HG02678 (cell line): ENCODE measurements at regions not wholly inside any gene's neighbourhood (a gene's known extent, or its start where the extent isn't known, plus 50 kb on each side); places are given as distances from the start of the nearest gene placed in this dataset.
A peak's percentile ranks its signal among the peaks of the same experiment; 100 is the strongest.
"Not testable (repeated sequence)": the region's sequence is repeated elsewhere in the genome, so short reads cannot be mapped to it uniquely, and the experiment has no call there.

Experiments
- ATAC-seq: cut with Tn5 transposase; IDR thresholded peaks from one replicate; pipeline ENCODE4 v1.9.1; 2021; ENCODE audit warnings: mild to moderate bottlenecking, moderate library complexity; ENCODE audit not compliant: unreplicated experiment

DNA sequence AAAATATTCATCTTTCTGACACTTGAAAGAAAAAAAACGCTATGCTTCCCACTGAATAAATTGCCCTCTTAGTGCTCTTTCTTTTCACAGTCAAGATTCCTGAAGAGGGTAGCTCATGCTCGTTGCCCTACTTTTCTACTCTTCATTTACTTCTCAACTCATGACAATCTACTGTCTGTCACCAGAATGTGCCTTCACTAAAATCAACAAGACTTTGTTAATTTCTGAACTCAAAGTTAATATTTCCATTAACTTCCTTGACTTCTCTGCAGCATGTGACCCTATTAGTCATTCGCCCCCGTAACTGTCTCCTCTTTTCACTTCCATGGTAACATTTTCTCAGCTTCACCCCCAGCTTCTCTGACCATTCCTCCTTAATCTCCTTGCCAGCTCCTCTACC lies 98.9 kb upstream of the MAPRE2 start:
- ATAC-seq: no peak

DNA sequence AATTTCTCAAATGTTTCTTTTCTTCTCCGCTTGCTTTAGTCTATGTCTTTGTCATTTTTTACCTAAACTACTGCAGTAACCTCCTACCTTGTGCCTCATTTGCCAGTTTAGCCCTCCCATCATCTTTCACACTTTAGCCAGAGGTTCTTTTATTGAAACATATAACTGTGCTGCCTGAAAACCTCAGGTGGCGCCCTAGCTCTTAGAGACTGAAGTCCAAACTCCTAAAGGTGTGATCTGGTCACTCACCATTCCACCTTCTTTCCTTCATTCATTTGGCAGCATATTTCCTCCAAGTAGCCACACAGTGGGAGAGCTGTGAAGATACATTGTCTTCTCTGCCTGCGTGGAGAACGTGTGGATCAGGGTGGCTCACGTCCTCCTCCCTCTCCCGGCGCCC lies 98.2 kb upstream of the MAPRE2 start:
- ATAC-seq: no peak

- ATAC-seq: no peak
Observed at GRCh38 chr18:34943587-34943986, 97.6 kb upstream of the MAPRE2 start.

GRCh38 chr18:34947711-34948125 lies 93.5 kb upstream of the MAPRE2 start:
- ATAC-seq: no peak

DNA sequence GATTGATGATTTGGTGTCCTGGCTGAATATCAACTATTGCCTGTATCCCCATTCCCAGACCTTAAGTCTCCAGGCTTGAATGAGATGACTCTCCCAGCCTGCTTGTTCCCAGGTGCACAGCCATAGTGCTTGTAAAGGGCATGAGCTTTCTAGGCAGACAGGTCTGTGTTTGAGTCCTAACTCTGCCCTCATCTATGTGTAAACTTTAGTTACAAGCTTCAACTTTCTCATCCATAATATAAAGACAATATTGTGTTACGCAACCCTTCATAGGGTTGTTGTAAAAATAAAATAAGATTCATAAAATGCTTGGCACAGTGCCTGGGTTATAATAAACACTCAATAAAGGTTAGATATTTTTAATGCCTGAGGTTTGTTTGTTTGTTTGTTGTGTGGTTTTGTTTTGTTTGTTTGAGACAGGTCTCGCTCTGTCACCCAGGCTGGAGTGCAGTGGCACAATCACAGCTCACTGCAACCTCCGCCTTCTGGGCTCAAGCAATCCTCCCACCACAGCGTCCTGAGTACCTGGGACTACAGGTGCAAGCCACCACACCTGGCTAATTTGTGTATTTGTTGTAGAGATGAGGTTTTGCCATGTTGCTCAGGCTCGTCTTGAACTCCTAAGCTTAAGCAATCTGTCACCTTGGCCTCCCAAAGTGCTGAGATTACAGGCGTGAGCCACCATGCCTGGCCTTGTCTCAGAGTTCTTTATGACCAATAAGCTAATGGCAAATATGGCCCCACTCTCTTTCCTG lies 89.4 kb upstream of the MAPRE2 start:
- no peak for ATAC-seq

DNA sequence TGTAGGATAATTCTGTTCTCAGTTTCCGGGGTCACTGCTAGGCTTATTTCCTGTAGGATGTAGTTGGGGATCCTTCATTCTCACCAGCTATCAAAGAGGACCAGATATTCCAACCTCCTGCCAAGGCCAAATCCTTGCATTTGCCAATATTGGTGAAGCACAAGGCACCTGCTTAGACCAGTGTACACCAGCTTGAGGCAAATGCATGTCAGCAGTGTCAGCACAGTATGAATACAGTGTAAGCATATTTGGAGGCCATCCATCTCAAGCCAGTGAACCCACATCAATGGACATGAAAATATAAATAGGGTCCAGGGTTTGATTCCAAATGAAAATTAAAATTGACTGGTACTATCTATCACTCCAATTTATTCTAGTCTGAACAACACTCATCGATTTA lies 88.0 kb upstream of the MAPRE2 start:
- no peak for ATAC-seq

GRCh38 chr18:34955494-34955893 lies 85.7 kb upstream of the MAPRE2 start:
- ATAC-seq: not testable (repeated sequence)

- ATAC-seq: no peak
Observed at GRCh38 chr18:34956663-34957062, 84.5 kb upstream of the MAPRE2 start.

DNA sequence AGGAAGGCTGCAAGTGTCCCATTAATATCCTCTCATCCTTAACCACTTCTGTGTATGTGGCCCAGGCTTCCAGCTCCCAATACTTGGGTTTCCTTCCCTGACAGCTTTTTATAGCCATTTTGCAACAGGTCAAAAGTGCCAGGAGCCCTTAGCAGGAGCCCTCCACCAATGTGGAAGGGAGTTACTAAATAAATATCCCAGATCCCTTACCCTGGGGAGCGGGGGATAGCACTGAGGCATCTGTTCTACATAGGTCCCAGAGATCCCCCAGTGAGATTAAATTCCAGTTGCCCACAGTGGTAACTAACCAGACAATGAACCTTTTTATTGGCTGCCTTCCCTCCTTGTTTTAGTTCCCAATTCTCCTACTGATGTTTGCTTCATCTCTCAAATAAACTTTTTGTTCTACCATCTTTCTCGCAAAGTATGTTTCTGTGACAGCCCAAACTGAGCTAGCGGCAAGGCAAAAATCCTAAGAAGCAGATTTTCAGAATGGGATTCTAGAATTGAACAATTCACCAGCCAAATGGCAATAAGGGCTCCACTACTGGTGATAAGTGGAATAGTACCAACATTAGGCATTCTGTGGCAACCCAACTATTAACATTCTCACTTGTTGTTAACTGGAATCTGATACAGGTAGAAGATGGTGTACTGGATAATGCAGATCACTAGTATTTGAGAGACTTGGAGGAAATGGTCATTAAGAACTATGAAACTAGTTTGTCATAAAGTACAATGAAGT lies 83.9 kb upstream of the MAPRE2 start:
- ATAC-seq: no peak

DNA sequence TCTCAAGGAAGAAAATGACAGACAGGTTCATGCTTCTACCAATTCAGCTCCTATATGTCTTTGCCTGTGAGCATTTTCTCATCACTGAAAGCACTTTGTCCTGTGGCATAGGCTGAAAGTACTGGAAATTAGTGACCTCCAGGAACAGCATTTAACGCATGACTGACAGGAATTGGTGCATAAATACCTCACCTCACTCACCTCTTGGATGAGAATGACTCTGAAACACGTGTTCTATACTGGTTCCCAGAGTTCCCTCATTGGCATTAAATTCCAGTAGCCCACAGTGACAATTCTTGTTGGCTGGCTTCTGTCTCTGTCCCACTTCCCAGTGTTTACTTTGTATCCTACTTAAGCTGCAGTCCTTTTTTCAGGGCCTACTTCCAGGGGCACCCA lies 83.4 kb upstream of the MAPRE2 start:
- ATAC-seq: no peak

DNA sequence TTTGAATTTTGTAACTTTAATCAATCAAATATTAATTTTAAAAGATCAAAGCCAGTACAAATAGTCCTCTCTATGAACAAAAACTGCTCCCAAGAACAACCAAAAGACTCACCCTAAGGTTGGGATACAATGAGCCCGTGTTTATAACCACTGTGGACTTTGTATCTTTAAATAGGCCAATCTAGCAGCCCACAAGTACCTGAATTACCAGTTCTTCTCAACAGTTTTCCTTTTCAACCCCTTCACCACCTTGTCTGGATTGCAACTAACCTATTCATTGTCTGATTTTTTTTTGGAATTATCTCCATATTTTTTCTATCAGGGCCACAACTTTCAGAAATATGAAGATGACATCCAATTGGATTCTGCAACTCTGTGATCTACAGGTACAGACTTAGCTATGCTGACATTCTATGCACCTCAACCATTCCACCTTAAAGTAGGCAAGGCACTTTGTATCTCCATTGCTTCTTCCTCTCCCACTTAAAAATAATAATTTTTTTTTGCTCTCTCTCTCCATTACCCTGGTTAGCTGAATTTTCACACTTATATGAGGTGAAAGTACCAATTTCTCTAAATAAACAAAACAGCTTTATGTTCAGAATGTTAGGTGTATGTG lies 81.9 kb upstream of the MAPRE2 start:
- ATAC-seq: no peak

- ATAC-seq: no peak
Observed at GRCh38 chr18:34959989-34960388, 81.2 kb upstream of the MAPRE2 start.

GRCh38 chr18:34965108-34965507 lies 76.1 kb upstream of the MAPRE2 start:
- ATAC-seq: no peak

- no peak for ATAC-seq
Observed at GRCh38 chr18:34965566-34965965, 75.6 kb upstream of the MAPRE2 start.

GRCh38 chr18:34970106-34970505 lies 71.1 kb upstream of the MAPRE2 start:
- no peak for ATAC-seq

- ATAC-seq: no peak
Observed at GRCh38 chr18:34971313-34971712, 69.9 kb upstream of the MAPRE2 start.

- ATAC-seq: no peak
Observed at GRCh38 chr18:34972765-34973414, 68.3 kb upstream of the MAPRE2 start.

GRCh38 chr18:34976123-34976522 lies 65.1 kb upstream of the MAPRE2 start:
- no peak for ATAC-seq

DNA sequence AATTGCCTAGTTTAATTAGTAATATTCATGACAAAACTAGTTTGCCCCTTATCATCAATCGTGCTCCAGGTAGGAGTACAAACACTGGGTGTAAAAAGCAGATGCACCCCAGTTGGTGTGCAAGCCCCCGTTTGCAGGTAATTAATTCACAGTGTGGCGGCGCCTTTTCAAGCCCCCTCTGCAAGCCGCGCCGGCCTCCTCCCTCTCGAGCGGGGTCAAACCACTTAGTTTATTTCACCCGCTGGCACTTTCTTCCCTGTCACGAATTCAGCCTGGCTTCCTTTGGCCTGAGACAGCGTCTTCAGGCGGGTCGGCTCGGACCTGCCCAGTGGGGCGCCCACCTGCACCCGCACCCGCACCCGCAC lies 64.7 kb upstream of the MAPRE2 start:
- no peak for ATAC-seq

- ATAC-seq: peak; percentile 80
Observed at GRCh38 chr18:34976899-34977837, 64.0 kb upstream of the MAPRE2 start.
